CD4-positive, alpha-beta T cell (primary cell): ENCODE measurements at regions not wholly inside any gene's neighbourhood (a gene's known extent, or its start where the extent isn't known, plus 50 kb on each side); places are given as distances from the start of the nearest gene placed in this dataset.
"Not testable (repeated sequence)": the region's sequence is repeated elsewhere in the genome, so short reads cannot be mapped to it uniquely, and the experiment has no call there.

Experiments used
- ATAC-seq: fragments of 200-7000 bp; cut with Tn5 transposase; one replicate; pipeline ENCODE4 v1.10.0; 2022; ENCODE audit warnings: mild to moderate bottlenecking; ENCODE audit not compliant: poor library complexity
- CTCF ChIA-PET: fragments of 350-600 bp; sonication (Branson Sonifier 250); formaldehyde crosslinking; loops from one replicate; lab custom pipeline; 2021; ENCODE audit warnings: antibody characterized with exemption, inconsistent platforms; lab: Charles Lee
- POLR2A ChIA-PET: fragments of 350-600 bp; sonication (Branson Sonifier 250); formaldehyde crosslinking; loops from one replicate; lab custom pipeline; 2021; ENCODE audit warnings: antibody characterized with exemption, inconsistent platforms; lab: Charles Lee
- DNase-seq, 14 experiments: peaks; one replicate each; pipeline ENCODE4 v3.0.0-alpha.2; 2013 to 2020; ENCODE audit warnings: mixed read lengths in 2 of 14
- H3K27ac ChIP-seq, 2 donors: one replicate each; pipeline versions ENCODE4 v1.5.1 to v1.7.0; 2013; ENCODE audit warnings: low read length in 2 of 2, low read depth in 1 of 2, mild to moderate bottlenecking in 1 of 2
- H3K27me3 ChIP-seq, 2 experiments: 1 replicate in 1 of 2; 2 replicates in 1 of 2; pipeline versions ENCODE4 v1.6.1 to v1.7.0; 2013; ENCODE audit warnings: low read length in 2 of 2, control low read depth in 1 of 2, mild to moderate bottlenecking in 1 of 2, moderate library complexity in 1 of 2; ENCODE audit not compliant: insufficient read depth in 2 of 2, control insufficient read depth in 1 of 2
- H3K36me3 ChIP-seq: one replicate; pipeline ENCODE4 v1.6.1; 2013; ENCODE audit warnings: low read length, control low read depth; ENCODE audit not compliant: insufficient read depth
- H3K4me1 ChIP-seq: one replicate; pipeline ENCODE4 v1.6.1; 2013; ENCODE audit warnings: low read length, control low read depth; ENCODE audit not compliant: insufficient read depth
- H3K4me3 ChIP-seq: one replicate; pipeline ENCODE4 v1.5.1; 2013; ENCODE audit warnings: mild to moderate bottlenecking, low read length, moderate library complexity
- H3K9me3 ChIP-seq, 2 experiments: 1 replicate in 1 of 2; 2 replicates in 1 of 2; pipeline versions ENCODE4 v1.6.1 to v1.7.0; 2013; ENCODE audit warnings: low read length in 2 of 2, mild to moderate bottlenecking in 2 of 2, control low read depth in 1 of 2, moderate library complexity in 1 of 2; ENCODE audit not compliant: control insufficient read depth in 1 of 2, insufficient read depth in 1 of 2
- H3K27ac Mint-ChIP-seq: one replicate; pipeline ENCODE4 v1.8.0; 2020; ENCODE audit warnings: mixed read lengths
- H3K27me3 Mint-ChIP-seq: one replicate; pipeline ENCODE4 v1.8.0; 2021; ENCODE audit warnings: mixed read lengths
- H3K36me3 Mint-ChIP-seq: one replicate; pipeline ENCODE4 v1.8.0; 2021; ENCODE audit warnings: low read depth, mixed read lengths
- H3K4me1 Mint-ChIP-seq: one replicate; pipeline ENCODE4 v1.8.0; 2021; ENCODE audit warnings: low read depth, mixed read lengths
- H3K4me3 Mint-ChIP-seq: one replicate; pipeline ENCODE4 v1.8.0; 2020; ENCODE audit warnings: mild to moderate bottlenecking, mixed read lengths
- H3K9me3 Mint-ChIP-seq: one replicate; pipeline ENCODE4 v1.8.0; 2020; ENCODE audit warnings: mixed read lengths
- CTCF ChIP-seq: fragments of 200-600 bp; IDR thresholded peaks from one replicate; pipeline ENCODE4 v1.8.0; 2022; ENCODE audit warnings: antibody characterized with exemption, mild to moderate bottlenecking
- intact Hi-C, 2 experiments: fragments of 100-400 bp; cut with DNase I in 1 of 2; cut with micrococcal nuclease in 1 of 2; formaldehyde crosslinking; loops; one replicate each; pipeline versions ENCODE4 v1.15.1 to v1.9.0; 2023 to 2025; cut with DNase I, micrococcal nuclease

DNA sequence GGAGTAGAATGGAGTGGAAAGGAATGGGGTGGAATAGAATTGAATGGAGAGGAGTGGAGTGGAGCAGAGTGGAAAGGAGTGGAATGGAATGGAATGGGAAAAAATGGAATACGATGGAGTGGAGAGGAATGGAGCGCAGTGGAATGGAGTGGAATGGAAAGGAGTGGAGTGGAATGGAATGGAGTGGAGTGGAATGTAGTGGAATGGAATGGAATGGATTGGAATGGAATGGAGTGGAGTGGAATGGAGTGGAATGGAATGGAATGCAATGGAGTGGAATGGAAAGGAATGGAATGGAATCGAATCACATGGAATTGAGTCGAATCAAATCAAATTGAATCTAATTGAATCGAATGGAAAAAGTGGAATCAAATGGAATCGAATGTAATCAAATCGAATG lies 1016.1 kb downstream of the CDY1 start:
- no peaks in the 10 kb centered on the region for H3K4me1 Mint-ChIP-seq
- H3K36me3 ChIP-seq: no peaks in the 10 kb centered on the region
- DNase-seq: no peak
- no peak for TF ChIP-seq CTCF
- POLR2A ChIA-PET: no interaction called here
- CTCF ChIA-PET: no interaction called here
- H3K4me3 Mint-ChIP-seq: no peak overlapping the region
- H3K27me3 ChIP-seq: no peaks in the 10 kb centered on the region
- H3K27ac Mint-ChIP-seq: no peak overlapping the region
- no peak overlapping the region for H3K4me3 ChIP-seq
- ATAC-seq: no peak
- peaks cover 27% of the 10 kb centered on the region for H3K36me3 Mint-ChIP-seq
- no peaks in the 10 kb centered on the region for H3K4me1 ChIP-seq
- no peak overlapping the region for H3K27ac ChIP-seq
- peaks cover 23% of the 10 kb centered on the region for H3K9me3 Mint-ChIP-seq
- intact Hi-C loops: no loop called here
- peaks cover 32 to 54% of the 10 kb centered on the region in 2 experiments for H3K9me3 ChIP-seq
- H3K27me3 Mint-ChIP-seq: no peaks in the 10 kb centered on the region

- POLR2A ChIA-PET, H3K4me3 ChIP-seq, ATAC-seq, H3K4me1 Mint-ChIP-seq, H3K4me1 ChIP-seq, intact Hi-C loops, H3K27ac ChIP-seq, DNase-seq, H3K4me3 Mint-ChIP-seq, H3K27ac Mint-ChIP-seq, H3K27me3 Mint-ChIP-seq, H3K27me3 ChIP-seq, CTCF ChIA-PET, H3K36me3 ChIP-seq, H3K36me3 Mint-ChIP-seq: not testable (repeated sequence)
- H3K9me3 ChIP-seq: peaks cover 29 to 87% of the 10 kb centered on the region in 2 experiments
- peaks cover 13% of the 10 kb centered on the region for H3K9me3 Mint-ChIP-seq
Observed at GRCh38 chrY:26645856-26646255, 1023.9 kb downstream of the CDY1 start.

- peaks cover 16% of the 10 kb centered on the region for H3K36me3 Mint-ChIP-seq
- H3K4me3 Mint-ChIP-seq, H3K36me3 ChIP-seq, H3K27me3 ChIP-seq, H3K4me1 Mint-ChIP-seq, H3K27ac Mint-ChIP-seq, CTCF ChIA-PET, DNase-seq, H3K9me3 Mint-ChIP-seq, POLR2A ChIA-PET, H3K27ac ChIP-seq, ATAC-seq, H3K27me3 Mint-ChIP-seq, H3K4me1 ChIP-seq, intact Hi-C loops, H3K4me3 ChIP-seq: not testable (repeated sequence)
- H3K9me3 ChIP-seq: peaks cover 17 to 86% of the 10 kb centered on the region in 2 experiments
Observed at GRCh38 chrY:26648240-26648639, 1026.3 kb downstream of the CDY1 start.

GRCh38 chrY:26664245-26664644 lies 1042.3 kb downstream of the CDY1 start:
- peaks cover 26% of the 10 kb centered on the region for H3K9me3 Mint-ChIP-seq
- H3K27me3 Mint-ChIP-seq, intact Hi-C loops, H3K36me3 ChIP-seq, CTCF ChIA-PET, H3K27ac ChIP-seq, H3K4me3 Mint-ChIP-seq, DNase-seq, H3K4me3 ChIP-seq, H3K4me1 Mint-ChIP-seq, H3K27ac Mint-ChIP-seq, POLR2A ChIA-PET, ATAC-seq, H3K4me1 ChIP-seq, H3K27me3 ChIP-seq: not testable (repeated sequence)
- peaks cover 17 to 41% of the 10 kb centered on the region in 2 experiments for H3K9me3 ChIP-seq
- H3K36me3 Mint-ChIP-seq: peaks cover 34% of the 10 kb centered on the region

DNA sequence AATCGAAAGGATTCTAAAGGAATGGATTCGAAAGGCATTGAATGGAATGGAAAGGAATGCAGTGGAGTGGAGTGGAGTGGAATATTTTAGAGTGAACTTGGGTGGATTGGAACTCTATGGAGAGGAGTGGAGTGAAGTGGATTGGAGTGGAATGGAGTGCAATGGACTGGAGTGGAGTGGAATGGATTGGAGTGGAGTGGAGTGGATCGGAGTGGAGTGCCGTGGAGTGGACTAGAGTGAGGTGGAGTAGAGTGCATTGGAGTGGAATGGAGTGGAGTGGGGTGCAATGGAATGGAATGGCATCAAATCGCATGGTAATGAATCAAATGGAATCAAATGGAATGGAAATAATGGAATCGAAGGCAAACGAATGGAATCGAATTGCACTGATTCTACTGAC lies 1044.8 kb downstream of the CDY1 start:
- H3K36me3 Mint-ChIP-seq: peaks cover 41% of the 10 kb centered on the region
- POLR2A ChIA-PET, H3K4me1 Mint-ChIP-seq, H3K27ac Mint-ChIP-seq, H3K4me3 Mint-ChIP-seq, H3K27ac ChIP-seq, ATAC-seq, H3K4me3 ChIP-seq, H3K4me1 ChIP-seq, H3K27me3 ChIP-seq, CTCF ChIA-PET, H3K36me3 ChIP-seq, H3K27me3 Mint-ChIP-seq, intact Hi-C loops: not testable (repeated sequence)
- peak in 1 of 14 experiments; percentile 32 for DNase-seq
- peaks cover 39% of the 10 kb centered on the region for H3K9me3 Mint-ChIP-seq
- peaks cover 40 to 56% of the 10 kb centered on the region in 2 experiments for H3K9me3 ChIP-seq

GRCh38 chrY:26669243-26669642 lies 1047.3 kb downstream of the CDY1 start:
- CTCF ChIA-PET, H3K4me1 Mint-ChIP-seq, H3K27ac Mint-ChIP-seq, H3K36me3 ChIP-seq, intact Hi-C loops, H3K27ac ChIP-seq, DNase-seq, H3K27me3 ChIP-seq, H3K27me3 Mint-ChIP-seq, H3K4me3 ChIP-seq, H3K4me1 ChIP-seq, H3K4me3 Mint-ChIP-seq, ATAC-seq, POLR2A ChIA-PET: not testable (repeated sequence)
- H3K36me3 Mint-ChIP-seq: peaks cover 30% of the 10 kb centered on the region
- peaks cover 29% of the 10 kb centered on the region for H3K9me3 Mint-ChIP-seq
- H3K9me3 ChIP-seq: peaks cover 30 to 46% of the 10 kb centered on the region in 2 experiments
